H1 (cell line): ENCODE measurements at regions not wholly inside any gene's neighbourhood (a gene's known extent, or its start where the extent isn't known, plus 50 kb on each side); places are given as distances from the start of the nearest gene placed in this dataset.
A peak's percentile ranks its signal among the peaks of the same experiment; 100 is the strongest.

ENCODE experiments used
- CTCF ChIA-PET: fragments of 300-600 bp; sonication (Branson Sonifier 250); formaldehyde crosslinking; loops from one replicate; lab custom pipeline; 2021; ENCODE audit not compliant: partially characterized antibody; lab: Charles Lee
- POLR2A ChIA-PET: fragments of 300-600 bp; sonication (Branson Sonifier 250); formaldehyde crosslinking; loops from one replicate; lab custom pipeline; 2021; ENCODE audit warnings: inconsistent platforms; ENCODE audit not compliant: partially characterized antibody; lab: Charles Lee
- DNase-seq, 2 experiments: peaks; one replicate each; pipeline versions ENCODE4 v3.0.0 to v3.0.0-alpha.2; 2010 to 2022; ENCODE audit warnings: low spot score in 2 of 2, low read depth in 1 of 2, mixed read lengths in 1 of 2
- FAIRE-seq: peaks from 2 replicates; lab custom pipeline; 2011; peaks lifted over from hg19 to GRCh38; lab: Jason Lieb, UNC
- H2AFZ ChIP-seq: 2 replicates; pipeline ENCODE4 v1.8.1; 2012; ENCODE audit warnings: low read length, inconsistent platforms
- H2AK5ac ChIP-seq: 2 replicates; pipeline ENCODE4 v1.6.1; 2013; ENCODE audit warnings: low read depth, low read length
- H2BK120ac ChIP-seq: replicated peaks from 2 replicates; pipeline ENCODE3; 2013; ENCODE audit warnings: low read depth, low read length, inconsistent platforms
- H2BK12ac ChIP-seq: 2 replicates; pipeline ENCODE4 v1.6.1; 2013; ENCODE audit warnings: low read depth, low read length
- H2BK15ac ChIP-seq: 2 replicates; pipeline ENCODE4 v1.6.1; 2013; ENCODE audit warnings: low read length
- H2BK20ac ChIP-seq: 2 replicates; pipeline ENCODE4 v1.6.1; 2013; ENCODE audit warnings: low read length
- H2BK5ac ChIP-seq: 2 replicates; pipeline ENCODE4 v1.6.1; 2013; ENCODE audit warnings: low read depth, low read length
- H3K14ac ChIP-seq: 2 replicates; pipeline ENCODE4 v1.6.1; 2013; ENCODE audit warnings: inconsistent platforms; ENCODE audit not compliant: insufficient read length
- H3K18ac ChIP-seq: 2 replicates; pipeline ENCODE4 v1.6.1; 2013; ENCODE audit warnings: low read length; ENCODE audit errors: extremely low read depth
- H3K23ac ChIP-seq: 2 replicates; pipeline ENCODE4 v1.6.1; 2013; ENCODE audit warnings: inconsistent platforms; ENCODE audit not compliant: insufficient read length
- H3K23me2 ChIP-seq: 2 replicates; pipeline ENCODE4 v1.6.1; 2013; ENCODE audit warnings: low read depth, low read length
- H3K27ac ChIP-seq: 2 replicates; pipeline ENCODE4 v1.6.1; 2011; ENCODE audit warnings: low read depth, low read length, inconsistent platforms
- H3K27me3 ChIP-seq, 4 experiments: replicated peaks in 1 of 4; 1 replicate in 1 of 4; 2 replicates in 3 of 4; pipeline versions ENCODE4 v1.6.1 to v1.8.1; 2011 to 2013; ENCODE audit warnings: low read length in 3 of 4, mild to moderate bottlenecking in 3 of 4, inconsistent platforms in 2 of 4, mixed read lengths in 2 of 4, moderate library complexity in 1 of 4; ENCODE audit not compliant: control insufficient read depth in 3 of 4, insufficient read depth in 3 of 4; ENCODE audit errors: extremely low read depth in 1 of 4
- H3K36me3 ChIP-seq, 4 experiments: 2 replicates each; pipeline versions ENCODE4 v1.6.1 to v1.8.1; 2011 to 2013; ENCODE audit warnings: mild to moderate bottlenecking in 4 of 4, low read length in 3 of 4, moderate library complexity in 2 of 4, control low read depth in 1 of 4, inconsistent platforms in 1 of 4; ENCODE audit not compliant: insufficient read depth in 4 of 4, control insufficient read depth in 2 of 4
- H3K4ac ChIP-seq: replicated peaks from 2 replicates; pipeline ENCODE3; 2013; ENCODE audit warnings: low read length, low read depth, mixed read lengths, inconsistent platforms; ENCODE audit not compliant: insufficient read length
- H3K4me1 ChIP-seq, 4 experiments: replicated peaks in 1 of 4; 1 replicate in 1 of 4; 2 replicates in 3 of 4; pipeline versions ENCODE4 v1.6.1 to v1.8.1; 2011 to 2013; ENCODE audit warnings: low read length in 3 of 4, inconsistent platforms in 2 of 4, mixed read lengths in 1 of 4; ENCODE audit not compliant: insufficient read depth in 4 of 4, control insufficient read depth in 3 of 4
- H3K4me2 ChIP-seq, 2 experiments: 2 replicates each; pipeline versions ENCODE4 v1.6.1 to v1.8.1; 2011 to 2013; ENCODE audit warnings: low read depth in 2 of 2, low read length in 2 of 2, control low read depth in 1 of 2, inconsistent platforms in 1 of 2, mild to moderate bottlenecking in 1 of 2; ENCODE audit not compliant: insufficient read depth in 1 of 2
- H3K4me3 ChIP-seq, 4 experiments: fragments of 200-600, 300-600 bp in 1 of 4; sonication (generic), shearing (Covaris generic), sonication (Bioruptor Twin) in 1 of 4; 2 replicates each; pipeline versions ENCODE4 v1.5.1 to v1.8.1; 2011 to 2016; ENCODE audit warnings: low read length in 4 of 4, low read depth in 3 of 4, control low read depth in 2 of 4, inconsistent platforms in 2 of 4, mild to moderate bottlenecking in 2 of 4, mixed read lengths in 1 of 4, moderate library complexity in 1 of 4; ENCODE audit not compliant: insufficient read depth in 2 of 4; ENCODE audit errors: extremely low read depth in 1 of 4
- H3K56ac ChIP-seq: replicated peaks from 2 replicates; pipeline ENCODE3; 2013; ENCODE audit warnings: low read depth, mild to moderate bottlenecking, mixed read lengths, low read length, inconsistent platforms; ENCODE audit not compliant: insufficient read length
- H3K79me1 ChIP-seq: 2 replicates; pipeline ENCODE4 v1.6.1; 2013; ENCODE audit warnings: low read depth, low read length, control low read depth
- H3K79me2 ChIP-seq, 2 experiments: 2 replicates each; pipeline versions ENCODE4 v1.6.1 to v1.8.1; 2012 to 2013; ENCODE audit warnings: low read length in 2 of 2, mild to moderate bottlenecking in 2 of 2, inconsistent platforms in 1 of 2; ENCODE audit not compliant: insufficient read depth in 2 of 2, control insufficient read depth in 1 of 2
- H3K9ac ChIP-seq, 4 experiments: replicated peaks in 1 of 4; 1 replicate in 1 of 4; 2 replicates in 3 of 4; pipeline versions ENCODE4 v1.6.1 to v1.8.1; 2011 to 2013; ENCODE audit warnings: low read depth in 3 of 4, low read length in 3 of 4, control low read depth in 2 of 4, mild to moderate bottlenecking in 2 of 4, moderate library complexity in 2 of 4, inconsistent platforms in 1 of 4; ENCODE audit errors: extremely low read depth in 1 of 4
- H3K9me3 ChIP-seq, 2 experiments: 2 replicates each; pipeline versions ENCODE4 v1.6.1 to v1.8.1; 2012 to 2013; ENCODE audit warnings: mild to moderate bottlenecking in 2 of 2, moderate library complexity in 2 of 2, control low read depth in 1 of 2, inconsistent platforms in 1 of 2, low read depth in 1 of 2, low read length in 1 of 2, mixed read lengths in 1 of 2; ENCODE audit not compliant: insufficient read depth in 2 of 2
- H4K20me1 ChIP-seq, 2 experiments: replicated peaks in 1 of 2; 2 replicates each; pipeline versions ENCODE3 to v1.8.1; 2011 to 2013; ENCODE audit warnings: inconsistent platforms in 2 of 2, low read length in 2 of 2, mild to moderate bottlenecking in 1 of 2; ENCODE audit not compliant: insufficient read depth in 2 of 2, control insufficient read depth in 1 of 2
- H4K5ac ChIP-seq: 2 replicates; pipeline ENCODE4 v1.6.1; 2013; ENCODE audit warnings: low read length, low read depth, mixed read lengths, inconsistent platforms; ENCODE audit not compliant: insufficient read length
- H4K8ac ChIP-seq: 2 replicates; pipeline ENCODE4 v1.8.0; 2013; ENCODE audit warnings: mild to moderate bottlenecking, moderate library complexity, low read length, inconsistent platforms; ENCODE audit not compliant: insufficient read depth; ENCODE audit errors: extremely low read depth
- H4K91ac ChIP-seq: replicated peaks from 2 replicates; pipeline ENCODE3; 2013; ENCODE audit warnings: low read length, mixed read lengths, inconsistent platforms; ENCODE audit not compliant: insufficient read length
- WGBS, 2 experiments: shearing (Covaris generic) in 1 of 2; methylation state at CpG; one replicate each; pipeline versions ENCODE4 v1.1.6 to v1.1.7; 2013 to 2015; ENCODE audit warnings: low lambda C conversion rate in 2 of 2, mixed read lengths in 2 of 2, inconsistent platforms in 1 of 2, low coverage in 1 of 2, missing lambda C conversion rate in 1 of 2; ENCODE audit not compliant: insufficient replicate concordance in 2 of 2, insufficient coverage in 1 of 2, insufficient read length in 1 of 2; ENCODE audit errors: extremely low coverage in 1 of 2, missing lambda C conversion rate in 1 of 2; 5-methylcytosine and 5-hydroxymethylcytosine counted together

GRCh38 chr5:5026409-5026785, 113.7 kb upstream of the ADAMTS16 start:
- no peak overlapping the region for H4K91ac ChIP-seq
- H3K23me2 ChIP-seq, result no peaks in the 10 kb centered on the region
- no peak overlapping the region for H2BK15ac ChIP-seq
- H3K56ac ChIP-seq, result no peak overlapping the region
- no peaks in the 10 kb centered on the region for H3K79me1 ChIP-seq
- H4K8ac ChIP-seq, result no peak overlapping the region
- H3K14ac ChIP-seq, result no peak overlapping the region
- H2BK120ac ChIP-seq, result no peak overlapping the region
- peaks cover 0 to 7% (median 0%) of the 10 kb centered on the region in 4 experiments; a peak in 3 of 7 replicates for H3K4me1 ChIP-seq
- WGBS, 2 experiments, result 91% methylated on average over 4 of the region's 4 CpGs; no CpG with 5 or more reads in 1 of the 2 experiments
- H3K4ac ChIP-seq, result no peak overlapping the region
- no peak overlapping the region for H4K5ac ChIP-seq
- H4K20me1 ChIP-seq, result no peaks in the 10 kb centered on the region
- no peak overlapping the region for H2AK5ac ChIP-seq
- ChIA-PET CTCF (interaction anchor here (0.9 to 1.6 kb wide), 5 partner anchors 10 to 267 kb away, joined by 3 to 4 read pairs (median 3); no protein-coding TSS in a partner anchor), POLR2A (interaction anchor here (1.6 kb wide), 1 partner anchor 111 kb away, joined by 3 read pairs; no protein-coding TSS in a partner anchor)
- H3K36me3 ChIP-seq, result no peaks in the 10 kb centered on the region
- no peak overlapping the region for H3K4me3 ChIP-seq
- no peak overlapping the region for H2BK12ac ChIP-seq
- H3K9me3 ChIP-seq, result no peaks in the 10 kb centered on the region
- H3K4me2 ChIP-seq, result no peak overlapping the region
- H3K23ac ChIP-seq, result no peak overlapping the region
- no peak overlapping the region for H3K9ac ChIP-seq
- no peaks in the 10 kb centered on the region for H3K27me3 ChIP-seq
- DNase-seq (no peak), FAIRE-seq (no peak)
- no peak overlapping the region for H2BK5ac ChIP-seq
- 0 out of 2 replicates have a peak overlapping the region, but pooled peaks have one; percentile 78 for H2AFZ ChIP-seq
- no peaks in the 10 kb centered on the region for H3K79me2 ChIP-seq
- no peak overlapping the region for H3K27ac ChIP-seq
- no peak overlapping the region; the same call in 1 of the 2 replicates for H3K18ac ChIP-seq
- H2BK20ac ChIP-seq, result no peak overlapping the region
